HEK293T (cell line): ENCODE measurements at regions not wholly inside any gene's neighbourhood (a gene's known extent, or its start where the extent isn't known, plus 50 kb on each side); places are given as distances from the start of the nearest gene placed in this dataset.

Experiments used
- LEF1 ChIP-seq: fragments of 450-650 bp; IDR thresholded peaks from 2 replicates; pipeline ENCODE4 v1.6.1; 2017; ENCODE audit warnings: mild to moderate bottlenecking, borderline replicate concordance
- ZNF384 ChIP-seq: fragments of 450-650 bp; IDR thresholded peaks from 2 replicates; pipeline ENCODE4 v1.6.1; 2016

GRCh38 chr13:73938372-73939070 is 195.7 kb downstream of the KLF12 start:
- TF ChIP-seq LEF1: no peak
- no peak for TF ChIP-seq ZNF384
